Osteoblast (primary cell): ENCODE measurements at regions not wholly inside any gene's neighbourhood (a gene's known extent, or its start where the extent isn't known, plus 50 kb on each side); places are given as distances from the start of the nearest gene placed in this dataset.

Experiments
- DNase-seq: peaks from one replicate; pipeline ENCODE4 v3.0.0; 2011; ENCODE audit warnings: low spot score, mixed read lengths; ENCODE audit not compliant: insufficient read length; ENCODE audit errors: missing footprints
- H2AFZ ChIP-seq: 2 replicates; pipeline ENCODE4 v1.6.0; 2011; ENCODE audit warnings: mild to moderate bottlenecking, low read length
- H3K27ac ChIP-seq: 2 replicates; pipeline ENCODE4 v1.5.1; 2011; ENCODE audit warnings: mild to moderate bottlenecking, low read depth, low read length, moderate library complexity
- H3K27me3 ChIP-seq: 2 replicates; pipeline ENCODE4 v1.6.0; 2012; ENCODE audit warnings: mild to moderate bottlenecking, control low read depth, inconsistent platforms, low read length, moderate library complexity; ENCODE audit not compliant: insufficient read depth
- H3K36me3 ChIP-seq: 2 replicates; pipeline ENCODE4 v1.5.1; 2011; ENCODE audit warnings: mild to moderate bottlenecking, low read length, control low read depth, moderate library complexity; ENCODE audit not compliant: insufficient read depth
- H3K4me1 ChIP-seq: 2 replicates; pipeline ENCODE4 v1.5.1; 2011; ENCODE audit warnings: mild to moderate bottlenecking, low read length, control low read depth, moderate library complexity; ENCODE audit not compliant: insufficient read depth
- H3K4me2 ChIP-seq: 2 replicates; pipeline ENCODE4 v1.6.0; 2011; ENCODE audit warnings: mild to moderate bottlenecking, low read length; ENCODE audit not compliant: insufficient read depth
- H3K4me3 ChIP-seq: fragments of 200-600 bp; sonication (generic); 3 replicates; pipeline ENCODE4 v1.5.1; 2012; ENCODE audit warnings: mild to moderate bottlenecking, low read length, inconsistent platforms; ENCODE audit not compliant: insufficient read depth
- H3K79me2 ChIP-seq: 2 replicates; pipeline ENCODE4 v1.6.0; 2012; ENCODE audit warnings: mild to moderate bottlenecking, low read length, control low read depth, inconsistent platforms; ENCODE audit not compliant: insufficient read depth
- H3K9me3 ChIP-seq: 2 replicates; pipeline ENCODE4 v1.5.1; 2011; ENCODE audit warnings: low read depth, low read length, control low read depth
- H4K20me1 ChIP-seq: 2 replicates; pipeline ENCODE4 v1.6.0; 2012; ENCODE audit warnings: mild to moderate bottlenecking, low read length, control low read depth; ENCODE audit not compliant: insufficient read depth
- CTCF ChIP-seq: IDR thresholded peaks from 2 replicates; pipeline ENCODE4 v1.5.1; 2011; ENCODE audit warnings: mild to moderate bottlenecking, low read depth, low read length, moderate library complexity; ENCODE audit errors: extremely low read depth

- TF ChIP-seq CTCF = no peak
Observed at GRCh38 chr2:41954304-41955291, 93.2 kb upstream of the PKDCC start.

GRCh38 chr2:41955316-41956043, 92.3 kb upstream of the PKDCC start:
- Histone ChIP-seq H2AFZ (no peak overlapping the region), H3K4me1 (peaks cover 4% of the 10 kb centered on the region)
- DNase-seq = no peak

More at GRCh38 chr2:41954304-41955291, 93.2 kb upstream of the PKDCC start:
- no peaks in the 10 kb centered on the region for H3K79me2 ChIP-seq
- H3K36me3 ChIP-seq = no peaks in the 10 kb centered on the region
- H3K4me1 ChIP-seq = peaks cover 4% of the 10 kb centered on the region
- peak; percentile 23 for DNase-seq
- no peaks in the 10 kb centered on the region for H3K9me3 ChIP-seq
- H3K27me3 ChIP-seq = peaks cover 34% of the 10 kb centered on the region
- no peak overlapping the region for H3K4me2 ChIP-seq
- H3K4me3 ChIP-seq = no peak overlapping the region
- no peak overlapping the region for H2AFZ ChIP-seq
- no peaks in the 10 kb centered on the region for H4K20me1 ChIP-seq
- H3K27ac ChIP-seq = no peak overlapping the region

GRCh38 chr2:41957431-41957830, 90.4 kb upstream of the PKDCC start:
- H2AFZ ChIP-seq = no peak overlapping the region
- peaks cover 49% of the 10 kb centered on the region for H3K27me3 ChIP-seq
- peaks cover 4% of the 10 kb centered on the region for H3K4me1 ChIP-seq
- H3K79me2 ChIP-seq = no peaks in the 10 kb centered on the region
- no peak for DNase-seq
- no peak overlapping the region for H3K4me3 ChIP-seq
- H4K20me1 ChIP-seq = no peaks in the 10 kb centered on the region
- no peak overlapping the region for H3K4me2 ChIP-seq
- no peak overlapping the region for H3K27ac ChIP-seq
- no peaks in the 10 kb centered on the region for H3K9me3 ChIP-seq
- no peaks in the 10 kb centered on the region for H3K36me3 ChIP-seq
- TF ChIP-seq CTCF = no peak

More at GRCh38 chr2:41955316-41956043, 92.3 kb upstream of the PKDCC start:
- no peak for TF ChIP-seq CTCF
- Histone ChIP-seq H3K27ac (no peak overlapping the region), H4K20me1 (no peaks in the 10 kb centered on the region), H3K27me3 (peaks cover 39% of the 10 kb centered on the region), H3K4me2 (no peak overlapping the region), H3K79me2 (no peaks in the 10 kb centered on the region), H3K4me3 (no peak overlapping the region), H3K9me3 (no peaks in the 10 kb centered on the region), H3K36me3 (no peaks in the 10 kb centered on the region)

GRCh38 chr2:41958251-41958650, 89.6 kb upstream of the PKDCC start:
- no peak for TF ChIP-seq CTCF
- no peak overlapping the region for H3K4me2 ChIP-seq
- H3K79me2 ChIP-seq = no peaks in the 10 kb centered on the region
- no peaks in the 10 kb centered on the region for H4K20me1 ChIP-seq
- peaks cover 4% of the 10 kb centered on the region for H3K4me1 ChIP-seq
- no peak for DNase-seq
- no peak overlapping the region for H3K27ac ChIP-seq
- H3K4me3 ChIP-seq = no peak overlapping the region
- no peak overlapping the region for H2AFZ ChIP-seq
- H3K27me3 ChIP-seq = peaks cover 53% of the 10 kb centered on the region
- H3K9me3 ChIP-seq = no peaks in the 10 kb centered on the region
- H3K36me3 ChIP-seq = no peaks in the 10 kb centered on the region
